HCT116 (cell line): ENCODE measurements at regions not wholly inside any gene's neighbourhood (a gene's known extent, or its start where the extent isn't known, plus 50 kb on each side); places are given as distances from the start of the nearest gene placed in this dataset.

Experiments
- ATAC-seq: fragments of 200-7000 bp; cut with Tn5 transposase; 2 replicates; pipeline ENCODE4 v1.9.1; 2020; ENCODE audit warnings: mild to moderate bottlenecking, moderate library complexity
- BruUV-seq: library from RNA; stranded (reverse); fragments of 400-500 nt; replicated peaks from 2 replicates; lab custom pipeline; 2021; lab: Mats Ljungman, UMichigan
- CTCF ChIA-PET: fragments of 300-600 bp; sonication (Branson Sonifier 250); formaldehyde crosslinking; loops from one replicate; lab custom pipeline; 2021; ENCODE audit warnings: antibody characterized with exemption; lab: Charles Lee
- POLR2A ChIA-PET: fragments of 300-600, 350-600 bp; sonication (Branson Sonifier 250); formaldehyde crosslinking; loops from one replicate; lab custom pipeline; 2021; ENCODE audit warnings: antibody characterized with exemption; lab: Charles Lee
- RAD21 ChIA-PET, 2 experiments: fragments of 300-600 bp; sonication (Branson Sonifier 250); formaldehyde crosslinking; loops; one replicate each; lab custom pipeline; 2023; ENCODE audit warnings: low total read pairs in 2 of 2; ENCODE audit not compliant: uncharacterized antibody in 2 of 2, unreplicated experiment in 2 of 2, low non-redundant PET in 1 of 2; lab: Charles Lee
- DNase-seq: peaks from one replicate; pipeline ENCODE4 v3.0.0-alpha.2; 2010; ENCODE audit warnings: low read depth, low spot score
- H2AFZ ChIP-seq: fragments of 200-600 bp; shearing (Covaris generic), sonication (generic); 2 replicates; pipeline ENCODE4 v1.6.1; 2017; ENCODE audit warnings: low read depth, mixed run types, mixed read lengths, antibody characterized with exemption, low read length; ENCODE audit not compliant: poor library complexity, severe bottlenecking
- H3K27ac ChIP-seq: 2 replicates; pipeline ENCODE4 v1.5.1; 2012; ENCODE audit warnings: low read depth, low read length
- H3K27me3 ChIP-seq: fragments of 200-600 bp; sonication (generic); 2 replicates; pipeline ENCODE4 v1.6.1; 2016; ENCODE audit warnings: mixed run types, low read length, mixed read lengths; ENCODE audit not compliant: insufficient read depth
- H3K36me3 ChIP-seq, 2 experiments: fragments of 200-500 bp in 1 of 2; fragments of 200-600 bp in 1 of 2; sonication (Bioruptor generic) in 1 of 2; sonication (generic) in 1 of 2; 2 replicates each; pipeline versions ENCODE4 v1.5.1 to v1.6.1; 2014 to 2016; ENCODE audit warnings: low read length in 2 of 2, inconsistent platforms in 1 of 2, mixed read lengths in 1 of 2, mixed run types in 1 of 2; ENCODE audit not compliant: insufficient read depth in 2 of 2, control insufficient read depth in 1 of 2
- H3K4me1 ChIP-seq, 2 experiments: fragments of 200-600 bp in 1 of 2; sonication (generic) in 1 of 2; 2 replicates each; pipeline versions ENCODE4 v1.5.1 to v1.6.1; 2012 to 2017; ENCODE audit warnings: low read length in 2 of 2, inconsistent platforms in 1 of 2, mild to moderate bottlenecking in 1 of 2, mixed read lengths in 1 of 2, mixed run types in 1 of 2, moderate library complexity in 1 of 2; ENCODE audit not compliant: insufficient read depth in 2 of 2, control insufficient read depth in 1 of 2
- H3K4me2 ChIP-seq: fragments of 200-600 bp; sonication (generic); 2 replicates; pipeline ENCODE4 v1.6.1; 2017; ENCODE audit warnings: mixed run types, low read length, mixed read lengths
- H3K4me3 ChIP-seq, 2 experiments: fragments of 200-600 bp in 1 of 2; sonication (generic) in 1 of 2; replicated peaks in 1 of 2; 2 replicates each; pipeline ENCODE4 v1.5.1; 2011 to 2016; ENCODE audit warnings: low read length in 2 of 2, control low read depth in 1 of 2, low read depth in 1 of 2, mild to moderate bottlenecking in 1 of 2, mixed read lengths in 1 of 2, mixed run types in 1 of 2
- H3K79me2 ChIP-seq: fragments of 200-600 bp; sonication (generic); 2 replicates; pipeline ENCODE4 v1.6.1; 2017; ENCODE audit warnings: mild to moderate bottlenecking, mixed run types, low read length, moderate library complexity, mixed read lengths; ENCODE audit not compliant: insufficient read depth
- H3K9ac ChIP-seq: fragments of 200-600 bp; sonication (generic); 2 replicates; pipeline ENCODE4 v1.6.1; 2016; ENCODE audit warnings: low read length, mixed read lengths
- H3K9me2 ChIP-seq: fragments of 200-600 bp; sonication (generic), shearing (Covaris generic); 2 replicates; pipeline ENCODE4 v1.6.1; 2017; ENCODE audit warnings: mixed run types, mild to moderate bottlenecking, moderate library complexity; ENCODE audit not compliant: insufficient read depth
- H3K9me3 ChIP-seq, 2 experiments: fragments of 200-500 bp in 1 of 2; fragments of 200-600 bp in 1 of 2; sonication (Bioruptor generic) in 1 of 2; sonication (generic) in 1 of 2; 2 replicates each; pipeline ENCODE4 v1.6.1; 2014 to 2017; ENCODE audit warnings: low read length in 2 of 2, mixed read lengths in 2 of 2, inconsistent platforms in 1 of 2, low read depth in 1 of 2, mild to moderate bottlenecking in 1 of 2, mixed run types in 1 of 2, moderate library complexity in 1 of 2; ENCODE audit not compliant: control insufficient read depth in 1 of 2, insufficient read depth in 1 of 2
- H4K20me1 ChIP-seq: fragments of 200-600 bp; sonication (generic), shearing (Covaris generic); 2 replicates; pipeline ENCODE4 v1.6.1; 2017; ENCODE audit warnings: mixed run types, mild to moderate bottlenecking, moderate library complexity; ENCODE audit not compliant: insufficient read depth
- EGR1 ChIP-seq: IDR thresholded peaks from 2 replicates; pipeline ENCODE4 v1.6.1; 2012; ENCODE audit warnings: low read depth
- EZH2 ChIP-seq: fragments of 200-600 bp; sonication (generic); IDR thresholded peaks from 2 replicates; pipeline ENCODE4 v1.6.1; 2017; ENCODE audit warnings: antibody characterized with exemption, mixed run types
- FOSL1 ChIP-seq: IDR thresholded peaks from 2 replicates; pipeline ENCODE4 v1.6.1; 2012; ENCODE audit warnings: low read depth
- JUND ChIP-seq: IDR thresholded peaks from 2 replicates; pipeline ENCODE4 v1.6.1; 2012
- POLR2AphosphoS5 ChIP-seq: IDR thresholded peaks from 2 replicates; pipeline ENCODE4 v1.6.1; 2011; ENCODE audit warnings: mild to moderate bottlenecking, low read depth, low read length, moderate library complexity
- SIN3A ChIP-seq: IDR thresholded peaks from 2 replicates; pipeline ENCODE4 v1.6.1; 2012; ENCODE audit warnings: low read depth
- SP1 ChIP-seq: IDR thresholded peaks from 2 replicates; pipeline ENCODE4 v1.6.1; 2012; ENCODE audit warnings: low read depth
- TCF7L2 ChIP-seq: IDR thresholded peaks from 2 replicates; pipeline ENCODE4 v1.7.0; 2011; ENCODE audit warnings: borderline replicate concordance, inconsistent platforms; ENCODE audit not compliant: insufficient read depth, insufficient read length; ENCODE audit errors: extremely low read depth
- YY1 ChIP-seq: IDR thresholded peaks from 2 replicates; pipeline ENCODE4 v1.6.1; 2011; ENCODE audit warnings: low read length, low read depth, moderate library complexity, mild to moderate bottlenecking; ENCODE audit not compliant: insufficient replicate concordance; ENCODE audit errors: extremely low read depth
- ZFX ChIP-seq: fragments of 450-650 bp; IDR thresholded peaks from 2 replicates; pipeline ENCODE4 v1.6.1; 2017
- intact Hi-C: fragments of 100-400 bp; cut with micrococcal nuclease; formaldehyde crosslinking; loops from 2 replicates; pipeline ENCODE4 v1.10.0; 2022
- TF ChIP-seq, protein P1 (sequence below): IDR thresholded peaks from 2 replicates; pipeline ENCODE4 v1.6.1; 2011; ENCODE audit warnings: mild to moderate bottlenecking, low read length, moderate library complexity; ENCODE audit not compliant: insufficient replicate concordance; ENCODE audit errors: extremely low read depth
- TF ChIP-seq, protein P2 (sequence below): IDR thresholded peaks from 2 replicates; pipeline ENCODE4 v1.6.1; 2012
- TF ChIP-seq, protein P3 (sequence below), 3 experiments: fragments of 200-600 bp in 1 of 3; sonication (generic) in 1 of 3; IDR thresholded peaks in 2 of 3; conservative IDR thresholded peaks in 1 of 3; 2 replicates each; pipeline ENCODE4 v1.5.1; 2012 to 2017; ENCODE audit warnings: low read depth in 2 of 3, low read length in 2 of 3, antibody characterized with exemption in 1 of 3, borderline replicate concordance in 1 of 3, control low read depth in 1 of 3, mild to moderate bottlenecking in 1 of 3, mixed read lengths in 1 of 3, mixed run types in 1 of 3, moderate library complexity in 1 of 3; ENCODE audit not compliant: insufficient read depth in 1 of 3

DNA sequence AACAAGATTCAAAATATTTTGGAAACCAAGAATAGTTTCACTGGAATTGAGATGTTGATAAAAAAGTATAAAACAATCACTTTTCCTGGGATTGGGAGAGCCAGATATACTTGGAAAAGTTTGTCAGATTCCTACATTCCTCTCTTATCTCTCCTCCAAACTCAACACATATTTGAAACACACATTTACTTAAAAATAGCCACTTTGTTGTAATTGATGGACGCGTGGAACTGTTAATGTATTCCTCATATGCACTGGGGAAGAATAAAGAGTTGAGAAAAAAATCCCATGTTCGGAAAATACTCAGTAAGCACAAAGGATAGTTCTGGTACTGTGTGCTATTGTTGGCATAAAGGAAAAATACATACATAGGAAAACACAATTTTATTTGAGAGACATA is 195.6 kb upstream of the FLRT2 start:
- Histone ChIP-seq H3K9me3 (peaks cover 6 to 24% of the 10 kb centered on the region in 2 experiments; a peak in 2 of 4 replicates), H2AFZ (no peak overlapping the region), H3K27me3 (no peaks in the 10 kb centered on the region), H3K9ac (no peak overlapping the region), H3K4me3 (no peak overlapping the region), H3K36me3 (no peaks in the 10 kb centered on the region), H4K20me1 (no peaks in the 10 kb centered on the region), H3K79me2 (no peaks in the 10 kb centered on the region), H3K9me2 (no peaks in the 10 kb centered on the region), H3K27ac (no peak overlapping the region), H3K4me1 (no peaks in the 10 kb centered on the region), H3K4me2 (no peak overlapping the region)
- CTCF ChIA-PET: no interaction called here
- RAD21 ChIA-PET: no interaction called here
- ATAC-seq (no peak), DNase-seq (no peak)
- POLR2A ChIA-PET: no interaction called here
- BruUV-seq: no TSS peak
- TF ChIP-seq EZH2: no peak
- no peak for TF ChIP-seq ZFX
- no peak for TF ChIP-seq FOSL1
- TF ChIP-seq TCF7L2: no peak
- TF ChIP-seq SIN3A: no peak
- TF ChIP-seq JUND: no peak
- TF ChIP-seq, protein P1, sequence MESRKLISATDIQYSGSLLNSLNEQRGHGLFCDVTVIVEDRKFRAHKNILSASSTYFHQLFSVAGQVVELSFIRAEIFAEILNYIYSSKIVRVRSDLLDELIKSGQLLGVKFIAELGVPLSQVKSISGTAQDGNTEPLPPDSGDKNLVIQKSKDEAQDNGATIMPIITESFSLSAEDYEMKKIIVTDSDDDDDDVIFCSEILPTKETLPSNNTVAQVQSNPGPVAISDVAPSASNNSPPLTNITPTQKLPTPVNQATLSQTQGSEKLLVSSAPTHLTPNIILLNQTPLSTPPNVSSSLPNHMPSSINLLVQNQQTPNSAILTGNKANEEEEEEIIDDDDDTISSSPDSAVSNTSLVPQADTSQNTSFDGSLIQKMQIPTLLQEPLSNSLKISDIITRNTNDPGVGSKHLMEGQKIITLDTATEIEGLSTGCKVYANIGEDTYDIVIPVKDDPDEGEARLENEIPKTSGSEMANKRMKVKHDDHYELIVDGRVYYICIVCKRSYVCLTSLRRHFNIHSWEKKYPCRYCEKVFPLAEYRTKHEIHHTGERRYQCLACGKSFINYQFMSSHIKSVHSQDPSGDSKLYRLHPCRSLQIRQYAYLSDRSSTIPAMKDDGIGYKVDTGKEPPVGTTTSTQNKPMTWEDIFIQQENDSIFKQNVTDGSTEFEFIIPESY: no peak
- no peak for TF ChIP-seq POLR2AphosphoS5
- no peak for TF ChIP-seq YY1
- TF ChIP-seq SP1: no peak
- TF ChIP-seq, protein P2, sequence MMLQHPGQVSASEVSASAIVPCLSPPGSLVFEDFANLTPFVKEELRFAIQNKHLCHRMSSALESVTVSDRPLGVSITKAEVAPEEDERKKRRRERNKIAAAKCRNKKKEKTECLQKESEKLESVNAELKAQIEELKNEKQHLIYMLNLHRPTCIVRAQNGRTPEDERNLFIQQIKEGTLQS: no peak
- TF ChIP-seq, protein P3, sequence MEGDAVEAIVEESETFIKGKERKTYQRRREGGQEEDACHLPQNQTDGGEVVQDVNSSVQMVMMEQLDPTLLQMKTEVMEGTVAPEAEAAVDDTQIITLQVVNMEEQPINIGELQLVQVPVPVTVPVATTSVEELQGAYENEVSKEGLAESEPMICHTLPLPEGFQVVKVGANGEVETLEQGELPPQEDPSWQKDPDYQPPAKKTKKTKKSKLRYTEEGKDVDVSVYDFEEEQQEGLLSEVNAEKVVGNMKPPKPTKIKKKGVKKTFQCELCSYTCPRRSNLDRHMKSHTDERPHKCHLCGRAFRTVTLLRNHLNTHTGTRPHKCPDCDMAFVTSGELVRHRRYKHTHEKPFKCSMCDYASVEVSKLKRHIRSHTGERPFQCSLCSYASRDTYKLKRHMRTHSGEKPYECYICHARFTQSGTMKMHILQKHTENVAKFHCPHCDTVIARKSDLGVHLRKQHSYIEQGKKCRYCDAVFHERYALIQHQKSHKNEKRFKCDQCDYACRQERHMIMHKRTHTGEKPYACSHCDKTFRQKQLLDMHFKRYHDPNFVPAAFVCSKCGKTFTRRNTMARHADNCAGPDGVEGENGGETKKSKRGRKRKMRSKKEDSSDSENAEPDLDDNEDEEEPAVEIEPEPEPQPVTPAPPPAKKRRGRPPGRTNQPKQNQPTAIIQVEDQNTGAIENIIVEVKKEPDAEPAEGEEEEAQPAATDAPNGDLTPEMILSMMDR (IDR thresholded peaks at IDR 0.05 in 2 of 3, conservative IDR thresholded peaks at IDR 0.05 in 1 of 3; ENCODE audit: borderline replicate concordance in 1 of 3, insufficient read depth in 1 of 3, low read depth in 2 of 3, low read length in 2 of 3): no peak
- no peak for TF ChIP-seq EGR1
- intact Hi-C loops: no loop called here
